HG02798 (cell line): ENCODE measurements at regions not wholly inside any gene's neighbourhood (a gene's known extent, or its start where the extent isn't known, plus 50 kb on each side); places are given as distances from the start of the nearest gene placed in this dataset.

Experiments used
- ATAC-seq: cut with Tn5 transposase; IDR thresholded peaks from one replicate; pipeline ENCODE4 v1.9.1; 2021; ENCODE audit warnings: mild to moderate bottlenecking; ENCODE audit not compliant: unreplicated experiment, poor library complexity

DNA sequence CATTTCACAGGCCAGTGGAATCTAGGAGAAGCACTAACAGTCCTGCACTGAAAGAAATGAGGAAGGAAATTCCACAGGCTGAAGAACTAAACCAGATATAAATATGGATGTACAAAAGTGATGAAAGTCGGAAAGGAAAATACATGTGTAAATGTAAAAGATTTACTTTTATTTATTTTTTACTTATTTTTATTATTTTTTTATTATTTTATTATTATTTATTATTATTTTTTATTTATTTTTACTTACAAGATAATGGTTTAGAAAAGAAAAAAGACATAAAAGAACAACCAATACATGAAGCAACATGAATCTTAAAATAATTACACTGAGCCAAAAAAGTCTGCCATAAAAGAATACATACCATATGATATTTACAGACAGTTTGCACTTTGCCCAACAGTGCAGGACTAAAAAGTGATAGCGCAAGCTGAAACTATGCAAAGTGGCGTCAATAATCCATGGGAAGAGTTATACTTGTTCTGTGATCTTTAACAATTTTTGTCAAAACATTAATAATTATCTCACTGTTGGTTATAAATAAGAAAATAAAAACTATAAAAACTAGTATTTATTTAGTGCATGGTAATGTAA, 317.8 kb upstream of the MKI67 start:
- no peak for ATAC-seq

DNA sequence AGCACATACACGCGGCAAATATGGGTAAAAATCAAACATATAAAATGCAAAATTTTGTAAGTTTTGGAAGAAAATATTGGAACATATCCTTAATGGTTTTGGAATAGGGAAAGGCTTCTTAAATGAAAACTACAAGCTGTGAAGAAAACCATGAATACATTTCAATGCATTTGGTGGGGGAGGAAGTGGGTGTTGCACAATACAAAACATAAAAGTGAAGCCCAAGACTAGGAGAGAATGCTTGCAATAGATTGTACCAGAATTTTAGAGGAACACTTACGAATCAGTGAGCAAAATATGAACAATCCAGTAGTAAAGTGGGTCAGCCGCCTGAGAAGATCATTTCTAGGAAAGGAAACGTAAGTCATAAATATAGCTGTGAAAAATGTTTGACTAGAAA, 322.6 kb upstream of the MKI67 start:
- ATAC-seq, result no peak

DNA sequence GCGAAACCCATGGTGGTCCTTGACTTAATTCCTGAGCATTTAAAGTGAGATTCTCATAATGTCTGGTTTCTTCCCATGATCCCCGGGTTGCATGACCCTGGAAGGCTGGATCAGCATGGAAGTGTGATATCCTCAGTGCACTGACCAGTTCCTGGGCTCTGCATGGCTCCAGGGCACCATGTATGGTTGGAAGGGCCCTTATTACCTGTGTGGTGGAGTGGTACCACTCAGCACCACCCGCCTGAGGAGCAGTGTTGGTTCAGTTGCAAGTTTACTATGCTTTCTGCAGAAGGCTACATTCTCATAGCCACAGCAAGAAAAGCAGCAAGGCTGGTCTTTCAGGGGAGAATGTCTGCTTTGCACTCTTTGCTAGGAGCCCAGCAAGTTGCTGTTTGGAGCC, 325.7 kb upstream of the MKI67 start:
- ATAC-seq, result no peak

DNA sequence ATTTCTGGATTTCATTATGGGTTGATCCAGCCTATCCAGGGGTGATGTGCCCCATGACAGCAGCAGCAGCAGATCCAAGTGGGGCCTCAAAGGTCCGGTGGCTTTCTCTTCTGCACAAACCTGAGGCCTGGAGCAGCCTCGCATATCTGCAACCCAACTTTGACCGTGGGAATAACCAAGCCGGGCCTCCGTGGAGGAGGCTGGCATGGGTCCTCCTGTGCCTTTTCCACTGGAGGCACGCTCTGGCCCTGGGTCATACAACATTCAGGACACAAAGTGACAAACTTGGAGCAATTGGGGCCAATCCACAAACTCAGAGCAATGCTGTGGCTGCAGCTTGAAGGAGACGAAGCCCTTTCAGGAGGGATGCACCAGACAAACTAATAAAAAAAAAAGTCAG, 330.0 kb upstream of the MKI67 start:
- no peak for ATAC-seq

DNA sequence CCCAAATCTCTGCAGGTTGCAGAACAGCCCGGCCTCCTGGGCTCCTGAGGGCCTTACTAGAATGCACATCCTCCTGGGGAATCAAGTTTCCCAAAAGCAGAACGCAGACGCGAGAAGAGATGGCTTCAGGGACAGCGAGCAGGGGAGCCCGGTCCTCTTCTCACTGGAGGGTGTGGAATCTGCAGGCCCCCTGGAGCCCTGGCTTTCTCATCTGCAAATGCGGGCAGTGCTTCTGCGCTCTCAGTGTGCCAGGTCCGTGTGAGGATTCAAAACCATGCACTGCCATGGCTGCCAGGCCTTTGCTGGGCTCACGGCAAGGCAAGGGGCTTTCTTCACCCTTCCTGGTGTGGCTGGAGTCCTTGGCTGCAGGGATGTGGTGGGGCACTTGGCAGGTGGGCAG, 330.9 kb upstream of the MKI67 start:
- ATAC-seq, result no peak

DNA sequence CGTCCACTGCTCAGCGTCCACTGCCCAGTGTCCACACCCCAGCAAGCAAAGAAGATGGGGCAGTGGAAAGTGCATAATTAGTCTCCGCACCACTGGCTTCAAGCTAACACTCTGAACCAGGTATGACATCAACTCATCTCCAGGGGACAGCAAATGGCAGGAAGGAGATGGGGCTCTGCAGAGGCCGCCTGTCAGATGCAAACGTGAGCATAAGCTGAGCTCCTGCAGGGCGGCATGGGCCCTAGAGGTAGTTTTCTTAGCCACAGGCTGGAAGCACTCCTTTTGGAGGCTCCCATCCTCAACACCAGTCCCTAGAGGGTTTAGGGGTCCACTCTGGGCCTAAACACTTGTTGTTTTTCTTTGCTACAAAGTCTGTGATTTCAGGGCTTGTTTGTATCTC, 335.8 kb upstream of the MKI67 start:
- ATAC-seq, result no peak

DNA sequence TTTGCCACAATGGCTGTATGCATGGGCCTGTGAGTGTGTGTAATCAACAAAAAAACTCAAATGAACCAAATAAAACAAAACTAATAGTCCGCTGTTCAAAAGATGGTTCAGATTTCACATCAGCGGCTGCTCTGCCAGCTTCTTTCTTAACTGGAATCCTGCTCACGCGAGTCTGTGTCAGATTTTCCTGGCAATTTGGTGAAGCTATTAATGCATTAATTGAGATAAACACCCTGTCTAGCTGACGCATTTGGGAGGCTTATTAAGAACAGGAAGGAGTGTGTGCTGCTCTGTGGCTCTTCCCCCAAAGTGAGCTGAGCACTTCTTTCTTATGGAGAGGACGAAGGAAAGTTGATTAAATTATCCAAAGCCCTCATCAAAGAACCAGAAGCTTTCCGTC, 336.6 kb upstream of the MKI67 start:
- no peak for ATAC-seq

DNA sequence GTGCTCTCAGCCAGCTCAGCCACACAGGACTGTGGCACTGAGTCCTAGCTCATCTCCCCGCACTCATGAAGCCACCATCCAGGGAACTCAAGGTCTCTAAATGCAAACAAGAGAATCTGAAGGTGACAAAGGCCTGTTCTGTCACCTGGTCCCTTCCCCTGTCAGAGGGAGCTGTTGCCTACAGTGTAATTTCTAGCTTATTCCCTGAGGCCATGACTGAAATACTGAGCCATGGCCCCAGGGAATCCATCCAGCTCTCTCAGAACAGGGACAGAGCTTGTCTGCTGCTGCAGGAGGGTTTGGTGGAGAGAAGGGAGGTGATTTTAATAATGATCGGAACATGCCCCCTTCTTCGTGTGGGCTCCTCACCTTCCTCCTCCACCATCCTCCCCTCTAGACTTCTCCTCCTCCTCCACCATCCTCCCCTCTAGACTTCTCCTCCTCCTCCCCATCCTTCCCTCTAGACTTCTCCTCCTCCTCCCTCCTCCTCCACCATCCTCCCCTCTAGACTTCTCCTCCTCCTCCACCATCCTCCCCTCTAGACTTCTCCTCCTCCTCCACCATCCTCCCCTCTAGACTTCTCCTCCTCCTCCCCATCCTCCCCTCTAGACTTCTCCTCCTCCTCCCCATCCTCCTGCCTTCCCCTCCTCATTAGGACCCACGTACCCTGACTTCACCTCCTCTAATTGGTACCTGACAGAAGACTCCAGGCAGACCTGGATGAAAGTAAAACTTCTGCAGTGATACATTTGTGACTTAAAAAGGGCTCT, 338.0 kb upstream of the MKI67 start:
- no peak for ATAC-seq

DNA sequence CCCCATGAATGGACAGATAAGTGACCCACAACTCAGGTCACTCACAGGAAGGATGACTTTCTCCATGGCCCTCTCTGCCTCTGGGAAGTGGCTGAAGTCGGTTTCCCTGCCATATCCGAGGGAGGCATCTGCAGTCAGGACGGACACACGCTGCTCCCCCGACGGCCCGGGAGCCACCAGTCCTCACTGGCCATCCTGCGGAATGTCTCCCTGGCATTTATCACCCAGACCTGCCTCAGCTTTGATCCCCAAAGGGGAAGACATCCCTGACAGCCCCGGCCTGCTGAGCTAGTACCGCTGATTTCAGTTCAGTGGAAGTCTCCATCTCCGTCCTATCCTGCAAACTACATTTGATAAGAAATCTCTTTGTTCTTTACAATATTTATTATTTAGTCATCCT, 339.5 kb upstream of the MKI67 start:
- no peak for ATAC-seq

DNA sequence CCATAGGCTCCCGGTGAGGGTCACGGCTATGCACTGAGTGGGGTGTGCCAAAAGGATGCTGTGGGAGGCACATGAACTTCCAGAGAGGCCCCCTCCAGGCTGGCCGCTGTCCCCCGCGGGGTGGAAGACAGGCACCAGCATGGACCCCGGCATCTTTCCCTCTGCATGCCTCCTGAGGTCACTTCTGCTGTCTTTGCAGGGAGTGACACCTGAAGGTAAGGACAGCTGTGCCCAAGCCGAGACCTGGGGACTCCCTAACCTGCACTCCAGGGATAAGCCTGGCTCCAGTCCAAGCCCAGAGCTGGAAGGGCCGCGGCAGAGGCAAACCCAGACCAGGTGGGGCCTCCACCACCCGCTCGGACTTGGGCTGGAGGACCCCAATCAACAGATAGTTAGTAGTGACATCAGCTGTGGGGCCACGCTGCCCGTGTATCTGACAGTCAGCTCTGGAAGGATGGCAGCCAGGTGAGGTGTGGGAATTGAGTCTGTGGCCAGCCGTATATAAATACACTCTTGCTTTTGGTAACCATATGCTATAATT, 340.7 kb upstream of the MKI67 start:
- ATAC-seq, result no peak

DNA sequence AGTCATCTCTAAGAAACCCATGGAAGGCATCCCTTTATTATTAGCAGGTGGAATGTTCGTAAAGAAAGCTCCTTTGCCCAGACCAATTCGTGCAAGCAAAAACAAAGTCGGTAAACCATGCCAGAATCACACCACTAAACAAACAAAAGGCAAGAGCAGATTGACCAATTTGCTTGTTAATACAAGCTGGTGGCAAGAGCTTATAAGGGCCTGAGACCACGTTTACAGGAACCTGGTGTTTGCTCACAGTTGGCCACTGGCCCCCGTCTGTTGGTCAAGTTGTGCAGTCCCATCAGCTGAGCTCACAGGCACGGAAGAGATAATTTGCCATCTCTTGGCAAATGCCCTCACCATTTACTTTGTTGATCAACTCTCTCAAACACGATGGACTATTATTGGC, 342.2 kb upstream of the MKI67 start:
- ATAC-seq, result no peak

DNA sequence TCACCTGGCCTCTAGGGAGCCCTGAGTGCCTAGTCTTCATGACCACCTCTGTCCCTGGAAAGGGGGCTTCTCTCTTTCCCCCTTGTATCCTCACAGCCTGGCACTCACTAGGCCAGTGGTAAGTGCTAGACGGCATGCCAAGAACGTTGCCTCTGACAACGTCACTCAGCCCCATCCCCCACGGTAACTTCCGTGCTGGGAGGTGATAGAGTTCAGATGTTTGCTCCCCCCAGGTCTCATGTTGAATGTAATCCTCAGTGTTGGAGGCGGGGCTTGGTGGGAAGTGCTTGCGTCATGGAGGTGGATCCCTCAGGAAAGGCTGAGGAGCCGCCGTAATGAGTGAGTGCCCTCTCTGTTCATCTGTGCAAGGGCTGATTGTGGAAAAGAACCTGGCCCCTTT, 343.3 kb upstream of the MKI67 start:
- no peak for ATAC-seq

DNA sequence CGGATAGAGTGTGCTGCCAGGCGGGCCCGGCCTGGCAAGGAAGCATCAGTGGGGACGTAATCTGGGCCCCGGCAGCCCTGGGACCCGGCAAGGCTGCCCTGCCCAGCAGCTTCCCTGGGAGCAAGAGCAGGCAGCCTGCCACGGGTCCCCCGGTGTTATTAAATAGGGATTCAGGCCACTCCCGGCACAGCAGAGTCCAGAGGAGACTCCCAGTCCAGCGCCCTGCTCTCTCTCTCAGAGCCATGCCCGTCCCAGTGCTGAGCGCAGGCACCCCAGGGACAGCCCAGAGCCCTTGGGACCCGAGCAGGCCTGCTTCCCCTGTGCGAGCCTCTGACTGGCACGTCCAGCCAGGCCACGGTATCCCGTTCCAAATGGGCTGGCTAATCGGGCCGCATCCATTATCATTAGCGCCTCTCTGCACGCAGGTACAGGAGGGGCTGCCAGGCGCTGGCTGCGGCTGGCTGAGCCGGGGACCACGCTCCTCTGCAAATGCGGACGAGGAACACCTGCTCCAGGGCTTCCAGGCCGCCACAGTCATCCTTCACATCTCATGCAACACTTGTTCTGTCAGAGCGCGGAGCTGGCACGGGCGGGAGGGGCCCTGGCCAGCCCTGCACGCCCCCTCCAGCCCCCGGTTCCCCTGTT, 344.2 kb upstream of the MKI67 start:
- no peak for ATAC-seq

DNA sequence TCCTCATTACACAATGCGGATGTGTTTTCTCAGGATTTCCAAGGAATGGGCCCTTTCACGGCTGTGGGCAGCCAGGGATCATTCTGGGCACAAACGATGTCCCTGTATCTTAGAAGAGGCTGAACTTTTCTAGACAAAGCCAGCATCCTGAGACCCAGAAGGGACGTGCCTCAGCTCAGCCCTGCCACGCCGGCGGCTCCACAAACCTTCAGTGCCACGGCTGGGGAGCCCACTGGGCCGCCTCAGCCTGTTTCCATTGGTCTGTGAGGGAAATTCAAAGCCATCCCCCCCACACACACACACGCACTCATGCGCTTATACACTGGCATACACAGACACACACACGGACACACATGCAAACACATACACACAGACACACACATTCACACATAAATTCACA, 344.9 kb upstream of the MKI67 start:
- no peak for ATAC-seq

DNA sequence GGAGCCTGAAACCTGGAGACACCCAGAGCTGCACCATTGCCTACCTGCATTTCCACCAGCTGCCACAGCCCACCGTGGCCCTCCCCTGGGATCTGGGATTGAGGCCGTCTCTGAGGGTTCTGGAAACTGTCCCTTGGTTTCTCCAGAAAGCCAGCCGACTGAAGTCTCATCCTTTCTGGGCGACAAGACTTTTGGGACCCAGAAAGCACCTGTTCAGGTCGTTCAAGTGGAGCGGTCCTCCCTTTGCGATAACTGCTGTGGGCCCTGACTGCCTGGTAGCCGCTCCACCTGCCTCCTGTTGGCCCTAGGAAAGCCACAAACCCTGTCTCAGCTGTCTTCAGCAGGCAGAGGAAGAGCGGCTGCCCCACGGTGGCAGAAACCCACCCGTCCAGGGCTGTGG, 346.0 kb upstream of the MKI67 start:
- no peak for ATAC-seq

DNA sequence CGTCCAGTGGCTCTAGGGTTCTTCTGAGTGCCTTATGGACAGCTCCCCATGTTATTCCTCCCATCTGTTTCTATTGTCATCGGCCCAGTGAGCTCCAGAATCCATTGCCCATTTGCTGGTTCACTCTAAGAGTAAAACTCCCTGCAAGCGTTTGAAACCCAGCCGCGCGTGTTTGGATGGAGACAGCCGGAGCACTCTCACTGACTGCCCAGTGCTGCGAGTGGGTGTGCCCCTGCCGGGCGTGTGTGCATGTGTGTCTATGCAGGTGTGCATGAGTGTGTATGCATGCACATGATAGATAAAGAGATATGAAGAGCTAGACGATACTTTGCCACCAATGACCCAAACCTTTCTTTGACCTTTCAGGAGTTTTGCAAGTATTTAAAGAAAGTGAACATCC, 347.2 kb upstream of the MKI67 start:
- no peak for ATAC-seq

DNA sequence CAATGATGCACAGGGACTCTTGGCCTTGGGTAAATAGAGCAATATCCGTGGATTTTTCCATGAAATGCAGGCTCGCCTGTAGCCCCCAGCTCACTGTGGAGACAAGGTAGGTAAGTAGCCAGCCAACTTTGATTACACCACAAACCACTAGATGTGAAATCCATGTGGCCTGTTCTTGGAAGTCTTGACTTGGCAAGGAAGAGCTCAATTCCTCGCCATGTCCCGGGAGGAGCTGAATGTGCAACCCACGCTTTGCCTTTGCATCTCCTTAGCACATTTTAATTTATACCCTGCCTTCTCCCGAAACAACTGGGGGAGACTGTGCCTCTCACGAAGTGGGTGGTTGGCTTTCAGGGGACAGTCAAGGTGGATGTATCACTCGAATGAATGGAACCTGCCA, 347.7 kb upstream of the MKI67 start:
- ATAC-seq, result no peak

DNA sequence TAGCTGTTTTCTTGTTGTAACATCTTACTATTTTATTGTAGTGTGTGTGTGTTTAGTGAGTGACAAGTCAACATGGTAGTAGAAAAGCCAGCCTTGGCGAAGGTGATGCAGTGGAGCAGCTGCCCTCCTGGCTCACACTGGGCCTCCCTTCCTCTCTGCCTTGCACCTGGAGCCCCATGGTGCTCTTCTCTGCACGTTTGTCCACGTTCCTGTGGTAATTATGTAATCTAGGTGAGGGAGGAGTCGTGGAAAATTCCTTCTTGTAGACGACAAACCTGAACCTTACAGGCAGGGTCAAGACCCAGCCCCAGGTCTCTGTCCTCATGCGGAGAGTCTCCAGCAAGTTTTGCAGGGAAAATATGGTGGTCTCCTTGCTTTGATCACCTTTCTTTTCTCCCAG, 348.3 kb upstream of the MKI67 start:
- no peak for ATAC-seq

DNA sequence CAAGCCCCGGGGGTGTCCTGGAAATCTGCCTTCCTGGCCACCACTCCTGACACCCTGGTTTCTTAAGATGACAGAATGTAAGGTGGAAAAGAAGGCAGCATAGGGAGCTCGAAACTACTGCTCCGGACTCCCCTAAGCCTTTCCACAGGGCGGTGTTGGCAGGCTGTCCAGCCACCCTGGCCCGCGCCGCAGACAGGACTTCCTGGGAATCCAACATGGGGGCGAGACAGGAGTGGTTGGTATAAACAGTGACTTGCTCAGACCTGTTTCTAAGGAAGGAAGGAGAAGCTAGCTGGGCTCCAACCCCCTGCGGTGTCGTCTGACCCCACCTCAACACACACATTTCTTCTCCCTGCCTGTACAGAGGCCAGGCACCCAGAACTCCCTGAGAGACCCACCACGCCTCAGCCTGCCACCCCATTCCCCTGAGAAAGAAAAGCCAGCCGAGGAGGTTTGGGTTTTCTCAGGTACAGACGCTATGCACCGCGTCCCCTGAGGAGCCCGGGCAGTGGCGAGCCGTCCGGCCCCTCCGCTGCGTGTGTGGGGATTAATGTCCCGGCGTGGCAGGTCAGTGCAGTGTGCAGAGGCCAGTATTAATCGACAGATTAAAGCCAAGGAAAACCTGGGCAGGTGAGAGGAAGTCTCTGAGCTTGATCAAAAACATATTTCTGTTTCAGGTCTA, 349.6 kb upstream of the MKI67 start:
- no peak for ATAC-seq

DNA sequence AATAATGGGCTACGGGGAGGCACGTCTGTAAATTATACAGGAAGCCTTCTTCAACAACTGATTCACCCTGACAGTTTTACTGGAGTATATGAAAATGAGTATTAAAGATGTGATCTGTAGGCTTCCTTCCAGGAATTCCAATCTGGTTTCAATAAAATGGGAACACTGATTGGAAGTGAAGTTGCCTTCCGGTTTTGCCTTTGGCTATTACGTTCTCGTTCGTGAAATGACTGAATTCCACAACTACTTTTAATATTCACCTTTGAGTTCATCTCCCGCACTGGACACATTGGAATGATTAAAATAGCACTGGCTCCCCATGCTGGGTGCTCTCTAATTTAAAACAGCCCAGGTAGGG, 350.1 kb upstream of the MKI67 start:
- no peak for ATAC-seq

DNA sequence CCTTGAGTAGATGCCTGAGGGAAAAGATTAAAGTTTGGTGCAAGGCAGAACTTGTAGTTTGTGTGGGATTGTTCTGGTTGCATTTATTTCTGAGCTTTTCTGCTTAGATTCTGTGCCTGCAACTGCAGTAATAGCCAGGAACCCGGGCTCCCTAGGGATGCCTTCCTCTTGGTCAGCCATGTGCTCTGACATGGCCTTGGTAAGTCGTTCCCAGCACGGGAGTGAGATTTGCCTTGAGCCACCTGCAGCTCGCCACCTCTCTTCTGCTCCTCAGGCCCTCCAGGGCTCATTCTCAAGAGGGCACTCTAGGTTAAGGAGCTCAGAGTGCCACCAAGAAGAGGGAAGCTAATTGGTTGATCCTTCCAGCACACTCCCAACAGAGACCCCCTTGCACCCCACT, 350.6 kb upstream of the MKI67 start:
- no peak for ATAC-seq
